ENCODE measurements at regions not wholly inside any gene's neighbourhood (a gene's known extent, or its start where the extent isn't known, plus 50 kb on each side); places are given as distances from the start of the nearest gene placed in this dataset.

GRCh38 chr11:41784513-41785335 is 325.3 kb upstream of the LRRC4C start:
- TF ChIP-seq YY1 (IDR thresholded peaks at IDR 0.05; ENCODE audit: insufficient read depth, insufficient read length) (no peak), ZNF274 (IDR thresholded peaks at IDR 0.05; ENCODE audit: low read depth, low read length) (no peak), SUZ12 (IDR thresholded peaks at IDR 0.05; ENCODE audit: extremely low read depth, insufficient read depth, insufficient read length) (no peak)

Measured in NT2/D1 (cell line).